Adrenal gland (tissue), 5 donors: ENCODE measurements at regions not wholly inside any gene's neighbourhood (a gene's known extent, or its start where the extent isn't known, plus 50 kb on each side); places are given as distances from the start of the nearest gene placed in this dataset.

ENCODE experiments used
- POLR2A ChIP-seq, 2 donors: fragments of 450-650 bp; IDR thresholded peaks; one replicate each; pipeline ENCODE4 v1.6.1; 2017; ENCODE audit warnings: antibody characterized with exemption in 2 of 2, mild to moderate bottlenecking in 2 of 2, moderate library complexity in 1 of 2
- TF ChIP-seq, protein P1 (sequence below), 6 experiments: fragments of 450-650 bp in 4 of 6; fragments of 200-600 bp in 2 of 6; sonication (generic) in 1 of 6; IDR thresholded peaks; 1 replicate in 5 of 6; 2 replicates in 1 of 6; pipeline versions ENCODE4 v1.5.1 to v1.8.0; 2016 to 2021; ENCODE audit warnings: antibody characterized with exemption in 6 of 6, mild to moderate bottlenecking in 2 of 6, moderate library complexity in 1 of 6
- donor health status: DM: no; HTN: no; CAD: no.

DNA sequence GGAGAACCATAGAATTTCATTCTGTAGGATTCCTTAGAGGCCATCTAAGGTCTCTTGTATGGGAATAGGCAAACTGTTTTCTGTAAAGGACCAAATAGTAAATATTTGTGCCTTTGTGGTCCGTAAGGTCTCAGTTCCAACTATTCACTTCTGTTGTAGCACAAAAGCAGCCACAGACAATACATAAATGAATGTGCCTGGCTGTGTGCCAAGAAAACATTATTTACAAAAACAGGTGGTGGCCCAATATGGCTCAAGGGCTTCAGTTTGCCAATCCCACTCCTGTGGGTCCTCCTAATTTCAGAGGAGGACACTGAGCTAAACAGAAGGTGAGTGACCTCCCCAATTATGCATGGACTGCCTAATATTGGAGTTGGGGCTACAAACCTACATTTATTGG lies 67.6 kb upstream of the EDEM3 start:
- TF ChIP-seq, protein P1, sequence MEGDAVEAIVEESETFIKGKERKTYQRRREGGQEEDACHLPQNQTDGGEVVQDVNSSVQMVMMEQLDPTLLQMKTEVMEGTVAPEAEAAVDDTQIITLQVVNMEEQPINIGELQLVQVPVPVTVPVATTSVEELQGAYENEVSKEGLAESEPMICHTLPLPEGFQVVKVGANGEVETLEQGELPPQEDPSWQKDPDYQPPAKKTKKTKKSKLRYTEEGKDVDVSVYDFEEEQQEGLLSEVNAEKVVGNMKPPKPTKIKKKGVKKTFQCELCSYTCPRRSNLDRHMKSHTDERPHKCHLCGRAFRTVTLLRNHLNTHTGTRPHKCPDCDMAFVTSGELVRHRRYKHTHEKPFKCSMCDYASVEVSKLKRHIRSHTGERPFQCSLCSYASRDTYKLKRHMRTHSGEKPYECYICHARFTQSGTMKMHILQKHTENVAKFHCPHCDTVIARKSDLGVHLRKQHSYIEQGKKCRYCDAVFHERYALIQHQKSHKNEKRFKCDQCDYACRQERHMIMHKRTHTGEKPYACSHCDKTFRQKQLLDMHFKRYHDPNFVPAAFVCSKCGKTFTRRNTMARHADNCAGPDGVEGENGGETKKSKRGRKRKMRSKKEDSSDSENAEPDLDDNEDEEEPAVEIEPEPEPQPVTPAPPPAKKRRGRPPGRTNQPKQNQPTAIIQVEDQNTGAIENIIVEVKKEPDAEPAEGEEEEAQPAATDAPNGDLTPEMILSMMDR (IDR thresholded peaks at IDR 0.05): no peak
- no peak for TF ChIP-seq POLR2A (IDR thresholded peaks at IDR 0.05)
